ENCODE measurements at regions not wholly inside any gene's neighbourhood (a gene's known extent, or its start where the extent isn't known, plus 50 kb on each side); places are given as distances from the start of the nearest gene placed in this dataset.

DNA sequence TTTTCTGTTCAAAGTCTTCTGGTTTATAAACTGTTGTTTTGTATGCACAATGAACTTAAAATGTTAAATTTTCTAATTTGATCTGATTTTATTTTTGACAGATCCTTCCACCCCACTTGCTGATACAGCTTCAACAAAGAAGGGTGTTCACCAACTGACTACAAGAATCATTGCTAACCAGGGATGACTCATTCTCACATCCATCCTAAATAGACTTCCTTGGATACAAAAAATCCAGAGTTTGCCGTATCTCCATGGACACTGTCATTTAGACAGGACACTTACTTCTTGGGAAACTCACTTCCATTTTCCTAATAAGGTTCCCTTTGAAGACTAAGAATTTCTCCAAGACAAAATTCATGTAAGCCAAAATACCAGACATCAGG is 111.6 kb upstream of the NWD2 start:
- no peaks in the 10 kb centered on the region for H3K4me1 ChIP-seq (ENCODE audit: control insufficient read depth, extremely low read depth, insufficient read depth, low read length)
- H3K27me3 ChIP-seq (ENCODE audit: control insufficient read depth in 2 of 2, insufficient read depth in 2 of 2, low read length in 2 of 2): no peaks in the 10 kb centered on the region
- TF ChIP-seq POLR2AphosphoS5 (IDR thresholded peaks at IDR 0.05; ENCODE audit: insufficient read depth, low read depth, low read length): no peak
- TF ChIP-seq JUN (IDR thresholded peaks at IDR 0.05; ENCODE audit: borderline replicate concordance, insufficient read depth, insufficient read length, low read depth): no peak
- no peak for TF ChIP-seq MYC (IDR thresholded peaks at IDR 0.05; ENCODE audit: low read depth, low read length)
- TF ChIP-seq, protein P1, sequence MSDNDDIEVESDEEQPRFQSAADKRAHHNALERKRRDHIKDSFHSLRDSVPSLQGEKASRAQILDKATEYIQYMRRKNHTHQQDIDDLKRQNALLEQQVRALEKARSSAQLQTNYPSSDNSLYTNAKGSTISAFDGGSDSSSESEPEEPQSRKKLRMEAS (IDR thresholded peaks at IDR 0.05; ENCODE audit: insufficient read depth, insufficient read length): no peak
- no peak for TF ChIP-seq GATA2 (IDR thresholded peaks at IDR 0.05; ENCODE audit: insufficient read depth, insufficient read length, low read depth, low read length)
- no peak for TF ChIP-seq EZH2 (IDR thresholded peaks at IDR 0.05; ENCODE audit: borderline replicate concordance, low read depth, low read length, severe bottlenecking)
- no peak for TF ChIP-seq POLR2A (IDR thresholded peaks at IDR 0.05; ENCODE audit: low read depth, low read length)
- TF ChIP-seq, protein P2, sequence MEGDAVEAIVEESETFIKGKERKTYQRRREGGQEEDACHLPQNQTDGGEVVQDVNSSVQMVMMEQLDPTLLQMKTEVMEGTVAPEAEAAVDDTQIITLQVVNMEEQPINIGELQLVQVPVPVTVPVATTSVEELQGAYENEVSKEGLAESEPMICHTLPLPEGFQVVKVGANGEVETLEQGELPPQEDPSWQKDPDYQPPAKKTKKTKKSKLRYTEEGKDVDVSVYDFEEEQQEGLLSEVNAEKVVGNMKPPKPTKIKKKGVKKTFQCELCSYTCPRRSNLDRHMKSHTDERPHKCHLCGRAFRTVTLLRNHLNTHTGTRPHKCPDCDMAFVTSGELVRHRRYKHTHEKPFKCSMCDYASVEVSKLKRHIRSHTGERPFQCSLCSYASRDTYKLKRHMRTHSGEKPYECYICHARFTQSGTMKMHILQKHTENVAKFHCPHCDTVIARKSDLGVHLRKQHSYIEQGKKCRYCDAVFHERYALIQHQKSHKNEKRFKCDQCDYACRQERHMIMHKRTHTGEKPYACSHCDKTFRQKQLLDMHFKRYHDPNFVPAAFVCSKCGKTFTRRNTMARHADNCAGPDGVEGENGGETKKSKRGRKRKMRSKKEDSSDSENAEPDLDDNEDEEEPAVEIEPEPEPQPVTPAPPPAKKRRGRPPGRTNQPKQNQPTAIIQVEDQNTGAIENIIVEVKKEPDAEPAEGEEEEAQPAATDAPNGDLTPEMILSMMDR (IDR thresholded peaks at IDR 0.05; ENCODE audit: extremely low read depth in 1 of 2, insufficient read depth in 1 of 2, low read depth in 1 of 2, low read length in 2 of 2): no peak
- TF ChIP-seq FOS (IDR thresholded peaks at IDR 0.05; ENCODE audit: borderline replicate concordance, insufficient read depth, low read length): no peak
- H3K9me1 ChIP-seq (replicated peaks; ENCODE audit: control insufficient read depth, extremely low read depth, insufficient read depth, low read length): no peaks in the 10 kb centered on the region
- BruUV-seq (replicated peaks): no TSS peak
- H3K27ac ChIP-seq (ENCODE audit: insufficient read depth, low read depth, low read length): no peak overlapping the region
- no peak overlapping the region for H3K4me3 ChIP-seq (replicated peaks in 1 of 3; ENCODE audit: insufficient read depth in 1 of 3, low read depth in 1 of 3, low read length in 3 of 3)
- ChIA-PET CTCF (no interaction called here), POLR2A (no interaction called here)
- H2AFZ ChIP-seq (ENCODE audit: low read depth, low read length): no peak overlapping the region
- dilution Hi-C loops (cut with MboI; ENCODE audit: extremely low pct_ligation_motif_present, low sequenced_read_pairs): no loop called here
- DNase-seq (ENCODE audit: low read depth, low spot score) (no peak), FAIRE-seq (no peak)
- intact Hi-C loops (cut with micrococcal nuclease): no loop called here
- H3K79me2 ChIP-seq (ENCODE audit: control insufficient read depth, insufficient read depth, low read length): no peaks in the 10 kb centered on the region
- H3K36me3 ChIP-seq (ENCODE audit: control insufficient read depth in 2 of 2, extremely low read depth in 1 of 2, insufficient read depth in 2 of 2, low read length in 2 of 2): no peaks in the 10 kb centered on the region
- H4K20me1 ChIP-seq (replicated peaks; ENCODE audit: control insufficient read depth, extremely low read depth, insufficient read depth, low read length): no peaks in the 10 kb centered on the region
- no peak overlapping the region for H3K4me2 ChIP-seq (ENCODE audit: insufficient read depth, low read length)
- H3K9me3 ChIP-seq (replicated peaks; ENCODE audit: control insufficient read depth, insufficient read depth, low read length): no peaks in the 10 kb centered on the region
- H3K9ac ChIP-seq (replicated peaks; ENCODE audit: extremely low read depth, insufficient read depth, low read length): no peak overlapping the region
